ENCODE measurements at regions not wholly inside any gene's neighbourhood (a gene's known extent, or its start where the extent isn't known, plus 50 kb on each side); places are given as distances from the start of the nearest gene placed in this dataset.

DNA sequence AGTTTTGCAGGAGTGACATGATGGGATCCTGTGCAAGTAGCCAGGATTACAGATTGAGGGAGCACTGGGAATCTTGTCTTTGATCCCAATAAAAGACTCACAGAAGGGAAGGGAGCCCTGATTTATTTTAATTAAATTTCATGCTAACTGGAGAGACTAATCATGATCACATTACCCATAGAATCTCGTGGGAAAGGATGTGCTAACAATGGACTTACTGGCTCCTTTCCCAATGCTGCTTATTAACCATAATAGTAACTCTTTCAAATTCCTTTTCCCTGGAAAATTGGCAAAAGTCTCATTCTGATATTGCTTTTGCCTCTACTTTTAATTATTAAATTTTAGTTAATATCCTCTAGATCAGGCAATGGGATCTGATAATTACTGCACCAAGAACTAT, 174.8 kb upstream of the AVPR1A start:
- H3K18ac ChIP-seq (ENCODE audit: insufficient read length, low read depth, low read length): no peak overlapping the region
- H3K79me2 ChIP-seq (ENCODE audit: insufficient read depth, low read length): no peaks in the 10 kb centered on the region
- no peak overlapping the region for H3K27ac Mint-ChIP-seq
- no peak overlapping the region for H2BK15ac ChIP-seq (ENCODE audit: low read depth, low read length)
- TF ChIP-seq, protein P1, sequence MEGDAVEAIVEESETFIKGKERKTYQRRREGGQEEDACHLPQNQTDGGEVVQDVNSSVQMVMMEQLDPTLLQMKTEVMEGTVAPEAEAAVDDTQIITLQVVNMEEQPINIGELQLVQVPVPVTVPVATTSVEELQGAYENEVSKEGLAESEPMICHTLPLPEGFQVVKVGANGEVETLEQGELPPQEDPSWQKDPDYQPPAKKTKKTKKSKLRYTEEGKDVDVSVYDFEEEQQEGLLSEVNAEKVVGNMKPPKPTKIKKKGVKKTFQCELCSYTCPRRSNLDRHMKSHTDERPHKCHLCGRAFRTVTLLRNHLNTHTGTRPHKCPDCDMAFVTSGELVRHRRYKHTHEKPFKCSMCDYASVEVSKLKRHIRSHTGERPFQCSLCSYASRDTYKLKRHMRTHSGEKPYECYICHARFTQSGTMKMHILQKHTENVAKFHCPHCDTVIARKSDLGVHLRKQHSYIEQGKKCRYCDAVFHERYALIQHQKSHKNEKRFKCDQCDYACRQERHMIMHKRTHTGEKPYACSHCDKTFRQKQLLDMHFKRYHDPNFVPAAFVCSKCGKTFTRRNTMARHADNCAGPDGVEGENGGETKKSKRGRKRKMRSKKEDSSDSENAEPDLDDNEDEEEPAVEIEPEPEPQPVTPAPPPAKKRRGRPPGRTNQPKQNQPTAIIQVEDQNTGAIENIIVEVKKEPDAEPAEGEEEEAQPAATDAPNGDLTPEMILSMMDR (conservative IDR thresholded peaks at IDR 0.05): no peak
- H3K14ac ChIP-seq (ENCODE audit: insufficient read depth, low read length): no peak overlapping the region
- H3K4me1 Mint-ChIP-seq: peaks cover 0 to 5% of the 10 kb centered on the region in 2 experiments; a peak in 2 of 4 replicates
- no peak for DNase-seq
- H3K27me3 ChIP-seq (ENCODE audit: insufficient read depth, low read length): no peaks in the 10 kb centered on the region
- no peak overlapping the region for H4K91ac ChIP-seq (ENCODE audit: insufficient read length, low read depth, low read length)
- no peak overlapping the region for H3K4me2 ChIP-seq (ENCODE audit: insufficient read depth, insufficient read length, low read length)
- no CpG with 5 or more reads among the region's 1 CpG for WGBS (ENCODE audit: extremely low coverage, insufficient read length, low lambda C conversion rate)
- no peak overlapping the region for H2AK5ac ChIP-seq (ENCODE audit: insufficient read length, low read length)
- no peaks in the 10 kb centered on the region for H3K4me1 ChIP-seq (ENCODE audit: insufficient read depth, low read length)
- no peak overlapping the region for H4K5ac ChIP-seq (ENCODE audit: insufficient read length, low read depth, low read length)
- H2BK5ac ChIP-seq (ENCODE audit: insufficient read length, low read length): no peak overlapping the region
- H3K9me3 ChIP-seq (ENCODE audit: control insufficient read depth, low read depth, low read length): no peaks in the 10 kb centered on the region
- H3K36me3 Mint-ChIP-seq (ENCODE audit: insufficient read depth in 1 of 3, low read depth in 3 of 3): no peaks in the 10 kb centered on the region
- no peaks in the 10 kb centered on the region; a peak in 1 of 5 replicates for H3K9me3 Mint-ChIP-seq
- H3K27ac ChIP-seq (ENCODE audit: insufficient read length, low read depth, low read length): no peak overlapping the region
- no peak overlapping the region for H3K56ac ChIP-seq (ENCODE audit: insufficient read length, low read depth, low read length)
- no peaks in the 10 kb centered on the region for H3K23me2 ChIP-seq (ENCODE audit: insufficient read length, low read depth, low read length, poor library complexity, severe bottlenecking)
- no peak overlapping the region for H2BK12ac ChIP-seq (ENCODE audit: insufficient read length, low read depth, low read length)
- H4K8ac ChIP-seq (replicated peaks; ENCODE audit: insufficient read length, low read depth, low read length): no peak overlapping the region
- no peak overlapping the region for H3K4ac ChIP-seq (ENCODE audit: low read depth, low read length)
- H4K20me1 ChIP-seq (ENCODE audit: control insufficient read depth, insufficient read depth, insufficient read length): no peaks in the 10 kb centered on the region
- H2BK120ac ChIP-seq (ENCODE audit: low read depth, low read length, poor library complexity, severe bottlenecking): no peak overlapping the region
- no peak overlapping the region for H3K4me3 Mint-ChIP-seq
- H3K79me1 ChIP-seq (ENCODE audit: insufficient read depth, low read depth, low read length, poor library complexity, severe bottlenecking): no peaks in the 10 kb centered on the region
- no peak overlapping the region for H3K9ac ChIP-seq (ENCODE audit: extremely low read depth, insufficient read length, low read length)
- H3K23ac ChIP-seq (ENCODE audit: insufficient read length, low read depth, low read length): no peak overlapping the region
- H2BK20ac ChIP-seq (ENCODE audit: low read depth, low read length, poor library complexity, severe bottlenecking): no peak overlapping the region
- no peaks in the 10 kb centered on the region for H3K27me3 Mint-ChIP-seq (ENCODE audit: low read depth)
- H2AFZ ChIP-seq (ENCODE audit: low read length): no peak overlapping the region
- H3T11ph ChIP-seq (ENCODE audit: low read length): no peak overlapping the region
